ENCODE measurements at regions not wholly inside any gene's neighbourhood (a gene's known extent, or its start where the extent isn't known, plus 50 kb on each side); places are given as distances from the start of the nearest gene placed in this dataset.

DNA sequence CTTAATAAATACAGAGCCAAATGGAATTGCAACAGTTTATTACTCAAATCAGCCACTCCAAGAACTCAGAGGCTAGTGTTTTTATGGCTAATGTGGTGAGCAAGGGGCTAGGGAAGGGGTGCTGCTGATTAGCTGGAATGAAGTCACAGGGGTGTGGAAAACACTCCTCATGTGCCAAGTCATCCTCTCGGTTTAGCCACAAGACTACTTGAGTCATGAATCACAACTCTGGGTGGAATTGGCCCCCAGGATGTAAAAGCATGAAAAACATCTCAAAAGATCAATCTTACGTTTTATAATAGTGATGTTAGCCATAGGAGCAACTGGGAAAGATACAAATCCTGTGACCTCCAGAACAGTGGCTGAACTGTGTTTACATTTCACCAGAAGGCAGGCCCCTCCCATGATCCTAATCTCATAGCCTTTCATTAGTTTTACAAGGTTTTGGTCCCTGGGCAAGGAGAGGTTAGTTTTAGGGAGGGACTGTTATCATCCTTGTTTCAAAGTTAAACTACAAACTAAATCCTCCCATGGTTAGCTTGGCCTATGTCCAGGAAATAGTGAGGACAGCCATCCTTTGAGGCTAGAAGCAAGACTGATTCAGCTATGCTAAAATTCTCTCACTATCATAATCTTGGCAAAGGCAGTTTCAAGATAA is 2020.1 kb upstream of the PCDH20 start:
- DNase-seq: no peak

DNA sequence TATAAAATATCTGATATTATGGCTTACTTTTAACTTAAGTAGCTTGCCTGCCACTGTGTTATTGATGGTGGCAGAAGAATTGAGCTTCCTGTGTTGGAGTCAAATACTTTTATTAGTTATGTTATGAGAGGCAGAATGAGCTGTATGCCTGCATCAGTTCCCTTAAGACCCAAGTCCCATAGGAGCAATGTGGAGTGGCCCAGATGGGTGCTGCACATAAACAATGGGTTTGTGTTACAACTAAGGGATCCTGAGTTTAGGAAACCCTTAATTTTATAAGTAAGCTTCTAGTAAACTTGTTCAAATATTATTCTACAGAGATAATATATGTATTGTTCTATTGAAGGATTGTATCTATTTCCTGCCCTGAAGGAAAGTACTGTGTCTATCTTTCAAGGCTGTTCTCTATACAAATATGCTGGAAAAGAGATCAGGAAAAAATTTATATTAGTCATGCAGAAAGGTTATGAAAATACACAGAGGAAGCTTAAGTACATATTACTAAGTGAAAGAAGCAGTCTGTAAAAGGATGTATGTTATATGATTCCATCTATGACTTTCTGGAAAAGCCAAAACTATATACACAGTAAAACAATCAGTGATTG is 2018.0 kb upstream of the PCDH20 start:
- DNase-seq: no peak

DNA sequence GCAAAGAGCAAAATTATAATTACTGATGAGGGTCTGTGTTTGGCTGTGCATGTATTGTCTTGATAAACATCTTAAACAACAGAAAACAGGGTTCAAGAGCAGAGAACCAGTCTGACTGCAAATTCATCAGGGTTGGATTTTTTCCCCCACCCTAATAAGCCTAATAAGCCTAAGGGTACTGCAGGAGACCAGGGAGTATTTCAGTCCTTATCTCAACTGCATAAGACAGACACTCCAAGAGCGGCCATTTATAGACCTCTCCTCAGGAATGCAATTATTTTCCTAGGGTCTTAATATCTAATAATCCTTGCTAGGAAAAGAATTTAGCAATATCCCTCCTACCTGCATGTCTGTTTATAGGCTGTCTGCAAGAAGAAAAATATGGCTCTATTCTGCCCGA is 2011.5 kb upstream of the PCDH20 start:
- DNase-seq: no peak

DNA sequence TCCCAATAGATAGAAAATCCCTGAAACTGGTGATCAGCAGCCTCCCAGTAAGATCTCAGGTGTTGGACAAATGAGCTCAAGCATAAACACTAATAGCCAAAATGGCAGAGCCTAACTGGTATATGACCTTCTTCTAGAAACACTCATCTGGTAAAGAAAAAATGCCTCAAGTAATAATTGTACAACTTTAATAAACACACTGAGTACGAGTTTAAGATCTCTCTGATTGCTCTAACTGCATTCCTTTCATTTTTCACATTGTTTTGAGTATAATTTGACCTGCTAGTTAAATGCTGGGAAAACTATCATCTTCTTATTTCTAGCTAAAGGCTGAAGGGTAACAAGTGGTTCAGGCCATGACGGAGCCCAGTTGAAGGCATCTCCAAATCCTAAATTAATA is 2009.5 kb upstream of the PCDH20 start:
- DNase-seq: no peak

DNA sequence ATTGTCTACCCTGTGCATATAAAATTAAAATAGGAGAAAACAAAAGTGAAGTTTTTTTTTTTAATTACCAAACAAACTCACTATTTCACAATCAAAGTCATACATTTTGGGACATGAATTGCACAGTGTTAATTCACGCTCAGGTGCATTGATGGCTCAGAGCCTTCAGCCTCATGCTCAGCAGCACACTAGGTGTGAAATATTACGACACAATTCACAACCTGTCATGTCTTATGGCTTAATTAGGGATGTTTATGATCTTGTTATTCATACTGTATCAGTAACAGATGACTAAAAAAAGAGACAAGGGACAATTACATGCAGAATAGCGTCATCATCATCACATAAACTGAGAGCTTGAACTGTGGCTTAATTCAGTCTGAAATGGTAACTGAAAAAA is 2005.5 kb upstream of the PCDH20 start:
- no peak for DNase-seq

DNA sequence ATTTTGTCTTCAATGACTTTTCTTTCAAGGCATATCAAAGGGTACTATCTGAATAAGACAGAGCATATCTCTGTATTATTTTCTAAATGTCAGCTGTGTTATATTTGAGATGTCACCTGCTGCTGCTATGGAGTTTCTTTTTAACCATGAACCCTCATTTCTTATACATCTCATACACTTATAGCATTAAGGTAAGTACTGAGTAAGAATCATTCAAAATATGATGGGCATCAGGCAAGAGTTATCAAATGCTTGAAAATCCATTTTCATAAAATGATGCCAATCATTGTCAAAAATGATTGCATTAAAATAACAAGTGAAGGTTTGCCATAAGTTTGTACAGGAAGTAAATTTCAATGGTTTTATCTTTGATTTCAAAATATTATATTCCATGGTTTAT is 2005.0 kb upstream of the PCDH20 start:
- no peak for DNase-seq

DNA sequence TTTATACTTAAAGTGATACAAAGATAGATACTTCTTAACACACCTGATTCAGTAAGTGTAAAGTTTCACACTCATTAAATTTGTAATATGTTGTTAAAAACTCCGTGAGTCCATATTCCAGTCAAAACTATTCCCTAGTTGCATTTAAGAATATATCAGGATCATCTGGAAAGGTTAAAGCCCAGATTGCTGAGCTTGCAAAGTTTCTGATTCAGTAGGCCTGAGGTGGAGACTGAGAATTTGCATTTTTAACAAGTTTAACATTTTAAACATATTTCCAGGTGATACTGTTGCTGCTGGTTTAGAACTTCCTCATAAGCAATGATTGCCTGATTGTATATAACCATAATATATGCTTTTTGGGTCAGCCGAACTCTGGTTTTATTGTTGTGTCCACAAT is 1998.6 kb upstream of the PCDH20 start:
- DNase-seq: no peak

DNA sequence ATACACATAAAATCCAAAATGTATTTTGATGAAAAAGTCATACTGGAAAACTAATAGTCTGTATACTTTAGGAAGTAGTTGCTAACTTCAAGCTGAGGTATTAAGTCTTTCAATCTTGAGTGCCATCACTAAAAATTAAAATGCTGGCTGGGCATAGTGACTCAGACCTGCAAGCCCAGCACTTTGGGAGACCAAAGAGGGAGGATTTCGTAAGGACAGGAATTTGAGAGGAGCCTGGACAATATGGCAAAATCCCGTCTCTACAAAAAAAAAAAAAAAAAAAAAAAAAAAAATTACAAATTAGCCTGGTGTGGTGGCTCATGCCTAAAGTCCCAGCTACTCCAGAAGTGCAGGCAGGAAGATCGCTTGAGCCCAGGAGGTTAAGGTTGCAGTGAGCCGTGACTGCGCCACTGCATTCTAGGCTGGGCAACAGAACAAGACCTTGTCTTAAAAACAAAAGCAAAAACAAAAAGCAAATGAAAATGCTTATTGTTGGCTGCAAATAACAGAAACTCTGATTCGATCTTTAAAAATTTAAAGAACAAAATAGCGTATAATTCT is 1994.2 kb upstream of the PCDH20 start:
- no peak for DNase-seq

DNA sequence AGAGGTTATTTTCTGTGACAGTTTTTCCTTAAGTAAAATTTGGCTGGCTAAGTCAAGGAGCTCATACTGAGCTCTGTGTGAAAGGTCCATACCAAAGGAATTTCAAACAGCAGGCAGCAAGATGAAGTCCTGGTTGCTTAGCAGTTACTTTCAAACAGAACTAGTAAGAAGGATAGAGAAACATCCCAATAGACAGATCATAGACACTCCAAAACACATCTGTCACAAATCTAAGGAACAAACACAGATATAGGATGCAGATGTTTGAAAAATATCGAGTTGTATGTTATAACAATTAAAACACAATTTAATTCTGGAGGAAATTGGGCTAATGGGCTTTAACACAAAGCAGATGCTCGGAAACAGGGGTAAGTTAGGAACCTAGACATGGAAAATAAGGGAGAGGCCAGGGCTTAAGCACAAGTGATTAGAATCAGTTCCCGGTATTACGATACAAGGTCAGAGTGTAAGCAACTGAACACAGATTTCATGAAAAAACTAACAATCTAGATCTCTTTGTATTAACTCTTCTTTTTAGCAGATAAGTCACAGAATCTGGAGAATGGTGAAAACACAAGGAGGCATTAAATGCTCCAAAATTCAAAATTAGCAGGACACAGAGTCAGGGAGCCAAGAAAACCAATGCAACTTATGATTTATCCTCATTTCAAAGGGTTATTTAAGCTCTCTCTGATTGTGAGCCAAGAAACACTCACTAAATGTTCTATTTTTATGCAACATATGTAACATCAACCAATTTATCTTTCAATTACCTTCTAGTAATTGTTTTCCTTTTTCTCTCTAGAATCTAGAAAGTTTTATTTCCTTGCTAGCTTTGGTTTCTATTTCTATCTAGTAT is 1992.9 kb upstream of the PCDH20 start:
- no peak for DNase-seq

DNA sequence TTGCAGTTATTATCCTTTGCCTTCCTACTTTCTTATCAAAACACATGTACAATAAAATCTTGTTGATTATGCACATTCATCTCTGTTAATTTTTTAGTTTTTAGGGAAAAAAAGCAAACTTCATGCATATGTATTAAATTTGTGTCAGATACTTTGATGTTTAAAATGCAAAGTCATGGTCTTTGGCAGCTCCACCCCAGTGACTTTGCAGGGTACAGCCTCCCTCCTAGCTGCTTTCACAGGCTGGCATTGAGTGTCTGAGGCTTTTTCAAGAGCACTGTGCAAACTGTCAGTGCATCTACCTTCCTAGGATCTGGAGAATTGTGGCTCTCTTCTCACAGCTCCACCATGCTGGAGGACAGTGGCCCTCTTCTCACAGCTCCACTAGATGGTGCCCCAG is 1988.1 kb upstream of the PCDH20 start:
- DNase-seq: no peak

DNA sequence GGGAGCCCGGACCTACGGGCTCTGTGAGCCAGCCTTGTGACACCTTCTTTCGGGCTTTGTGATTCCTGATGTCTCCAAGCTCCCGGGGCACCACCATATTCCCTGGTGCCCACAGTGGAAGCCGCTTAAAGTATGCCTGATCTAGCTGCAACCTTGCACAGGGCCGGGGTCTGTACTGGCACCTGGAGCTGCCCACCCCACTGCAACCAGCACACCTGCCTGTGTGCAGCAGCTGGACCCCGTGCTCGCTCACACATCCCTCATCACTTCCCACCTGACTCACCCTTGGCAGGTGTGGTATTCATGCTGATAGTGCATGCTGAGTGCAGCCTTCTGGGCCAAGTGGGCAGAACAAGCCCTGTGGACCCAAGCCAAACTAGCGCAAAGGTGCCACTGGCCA is 1981.1 kb upstream of the PCDH20 start:
- no peak for DNase-seq

DNA sequence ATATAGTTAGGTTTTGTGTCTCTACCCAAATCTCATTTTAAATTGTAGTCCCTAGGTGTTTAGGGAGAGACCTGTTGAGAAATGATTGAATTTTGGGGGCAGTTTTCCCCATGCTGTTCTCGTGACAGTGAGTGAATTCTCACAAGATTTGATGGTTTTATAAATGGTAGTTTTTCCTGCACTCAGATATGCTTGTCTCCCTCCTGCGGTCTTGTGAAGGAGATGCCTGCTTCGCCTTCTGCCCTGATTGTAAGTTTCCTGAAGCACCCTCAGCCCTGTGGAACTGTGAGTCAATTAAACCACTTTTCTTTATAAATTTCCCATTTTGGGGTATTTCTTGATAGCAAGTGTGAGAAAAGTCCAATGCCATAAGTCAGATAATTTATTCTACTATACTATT is 1977.5 kb upstream of the PCDH20 start:
- no peak for DNase-seq

DNA sequence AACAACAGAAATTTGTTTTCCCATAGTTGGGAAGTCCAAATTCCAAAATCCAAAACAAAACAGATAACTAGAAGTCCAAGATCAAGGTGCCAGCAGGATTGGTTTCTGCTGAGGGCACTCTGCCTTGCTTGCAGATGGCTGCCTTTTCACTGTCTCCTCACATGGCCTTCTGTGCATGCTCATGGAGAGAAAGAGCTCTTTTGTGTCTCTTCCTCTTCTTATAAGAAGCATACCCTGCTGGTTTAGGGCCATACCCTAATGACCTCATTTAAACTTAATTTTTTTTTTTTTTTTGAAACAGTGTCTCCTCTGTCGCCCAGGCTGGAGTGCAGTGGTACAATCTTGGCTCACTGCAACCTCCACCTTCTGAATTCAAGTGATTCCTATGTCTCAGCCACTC is 1974.1 kb upstream of the PCDH20 start:
- no peak for DNase-seq

DNA sequence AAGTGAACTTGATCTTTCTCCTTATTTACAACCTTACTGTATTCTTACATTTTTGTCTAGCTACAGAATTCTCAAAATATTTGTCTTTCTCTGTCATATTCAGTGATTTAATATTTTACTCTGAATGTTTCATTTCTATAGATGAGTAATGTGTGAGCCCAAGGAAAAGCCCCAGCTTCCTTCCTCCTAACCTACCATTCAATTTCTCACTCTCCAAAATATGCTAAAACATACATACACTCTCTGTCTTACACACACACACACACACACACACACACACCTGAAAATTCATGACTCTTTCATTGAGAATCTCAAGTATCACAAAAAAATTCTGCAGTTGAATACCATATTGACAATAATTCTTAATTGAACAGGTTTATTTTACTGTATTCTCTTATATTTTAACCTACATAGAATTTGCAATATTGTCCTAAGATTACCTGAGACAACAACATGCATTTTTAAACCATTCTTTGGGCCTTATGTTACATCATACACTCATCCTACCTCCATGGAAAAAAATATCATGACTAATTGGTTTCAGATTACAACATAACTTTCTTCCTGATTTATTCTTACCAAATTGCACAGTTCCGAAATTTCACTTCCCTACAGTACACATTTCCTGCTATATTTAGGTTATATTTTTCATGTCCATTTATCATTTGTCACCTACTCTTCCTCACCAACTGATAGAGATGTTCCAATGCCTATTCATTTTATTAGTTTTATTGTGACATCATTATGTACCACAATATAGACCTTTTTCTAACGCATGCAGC is 1965.6 kb upstream of the PCDH20 start:
- no peak for DNase-seq

DNA sequence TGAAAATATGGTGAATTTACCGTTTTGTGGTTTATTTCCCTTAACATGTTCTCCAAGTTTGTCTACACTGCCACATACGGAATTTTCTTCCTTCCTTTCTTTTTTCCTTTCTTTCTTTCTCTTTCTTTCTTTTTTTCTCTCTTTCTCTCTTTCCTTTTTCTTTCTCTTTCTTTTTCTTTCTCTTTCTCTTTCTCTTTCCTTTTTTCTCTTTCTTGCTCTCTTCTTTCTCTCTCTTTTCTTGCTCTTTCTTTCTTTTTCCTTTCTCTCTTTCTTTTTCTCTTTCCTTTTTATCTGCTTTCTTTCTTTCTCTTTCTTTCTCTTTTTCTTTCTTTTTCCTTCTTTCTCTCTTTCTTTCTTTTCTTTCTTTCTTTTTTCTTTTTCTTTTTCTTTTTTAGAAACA is 1962.3 kb upstream of the PCDH20 start:
- DNase-seq: no peak

DNA sequence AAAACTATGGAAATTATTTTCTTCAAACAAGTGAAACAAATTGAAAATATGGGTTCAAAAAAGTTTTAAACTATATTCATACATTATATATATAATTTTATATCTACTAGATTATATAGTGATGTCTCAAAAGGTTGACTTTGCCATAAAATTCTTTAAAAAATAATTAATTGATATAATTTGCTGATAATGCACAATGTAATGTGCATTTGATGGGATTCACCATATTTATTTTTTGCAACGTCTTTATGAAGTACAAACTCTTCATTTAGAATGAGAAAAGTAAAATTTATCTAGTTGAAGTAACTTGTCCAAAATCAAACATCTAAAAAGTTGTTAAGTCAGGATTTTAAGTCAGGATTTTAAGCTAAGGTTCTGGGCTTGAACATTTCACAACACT is 1954.5 kb upstream of the PCDH20 start:
- no peak for DNase-seq

DNA sequence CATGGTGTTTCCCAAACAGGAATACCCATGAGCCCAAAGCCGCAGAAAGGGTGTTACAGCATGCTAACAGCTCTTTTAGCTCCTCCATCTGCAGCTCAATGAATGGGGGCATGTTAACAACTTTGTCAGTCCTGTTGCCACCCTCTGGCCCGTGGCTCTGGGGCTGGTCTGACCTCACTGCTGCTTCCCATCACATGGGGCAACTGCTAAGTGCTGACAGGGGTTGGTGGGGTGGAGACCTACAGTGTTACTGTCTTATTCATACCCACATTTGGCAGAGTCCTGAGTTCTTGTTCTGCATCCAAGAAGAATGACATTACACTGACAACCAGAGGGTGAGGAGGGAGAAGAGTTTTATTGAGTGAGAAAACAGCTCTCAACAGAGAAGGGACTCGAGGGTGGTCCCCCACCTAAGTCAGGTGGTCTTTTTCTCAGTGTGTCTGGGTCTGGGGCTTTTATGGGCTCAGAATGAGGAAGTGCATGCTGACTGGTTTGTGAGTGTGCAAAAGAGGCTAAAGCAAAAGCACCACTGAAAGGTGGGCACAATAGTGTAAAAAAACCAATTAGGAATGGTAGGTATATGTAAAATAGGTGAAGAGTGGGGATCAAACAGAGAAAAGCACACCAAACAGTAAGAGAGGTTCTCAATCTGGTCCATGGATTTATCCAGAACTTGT is 1952.0 kb upstream of the PCDH20 start:
- no peak for DNase-seq

DNA sequence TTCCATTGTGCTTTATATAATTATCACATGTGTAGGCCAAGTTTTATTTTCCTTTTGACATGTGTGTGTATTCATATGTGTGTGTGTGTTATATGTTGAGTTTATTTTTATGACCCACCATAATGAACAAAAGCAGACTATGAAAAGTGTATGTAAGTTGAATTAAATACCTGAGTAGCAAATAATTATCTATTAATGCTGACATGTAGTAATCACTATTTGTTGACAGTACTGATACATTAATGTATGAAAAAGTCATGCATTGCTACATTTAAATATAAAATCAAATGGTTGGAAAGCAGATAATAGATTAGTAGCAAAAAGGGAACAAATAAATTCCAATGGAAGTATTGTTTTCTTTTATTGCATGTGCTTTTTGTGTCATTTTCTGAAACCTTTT is 1948.5 kb upstream of the PCDH20 start:
- DNase-seq: no peak

DNA sequence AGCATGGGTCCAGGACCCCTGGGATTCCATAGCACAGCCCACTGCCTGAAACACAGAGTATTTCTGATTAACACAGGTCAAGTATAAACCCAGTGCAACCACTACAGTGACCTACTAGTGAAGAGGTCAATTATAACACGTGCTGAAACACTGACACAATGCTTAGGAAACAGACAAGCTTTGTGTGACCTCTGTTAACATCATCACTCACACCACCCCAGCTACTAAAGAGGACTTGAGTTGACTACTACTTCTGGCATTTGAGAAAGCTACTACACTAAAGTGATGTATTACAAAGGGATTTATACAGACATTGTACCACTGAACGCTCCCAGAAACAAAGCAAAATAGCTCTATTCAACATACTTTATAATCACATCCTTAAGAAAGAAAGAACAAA is 1935.9 kb upstream of the PCDH20 start:
- DNase-seq: no peak

DNA sequence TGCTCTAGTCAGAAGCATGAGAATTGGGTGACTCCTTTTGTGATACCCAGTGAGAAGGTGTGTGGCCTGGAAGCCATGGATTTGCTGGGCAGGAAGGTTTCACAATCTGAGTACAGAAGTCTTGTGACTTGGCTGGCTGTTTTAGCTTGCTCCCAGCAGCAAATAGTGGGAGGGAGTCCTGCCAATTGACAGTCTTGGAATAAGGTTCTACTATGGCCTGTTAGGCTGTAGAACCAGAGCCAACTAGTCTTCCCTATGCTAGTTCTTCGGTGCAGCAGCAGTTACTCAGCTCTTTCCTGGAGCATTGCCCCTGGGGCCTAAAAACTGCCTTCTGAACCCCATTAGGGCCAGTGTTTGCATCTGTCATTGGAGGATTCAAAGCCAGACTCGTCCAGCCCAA is 1935.4 kb upstream of the PCDH20 start:
- DNase-seq: no peak

DNA sequence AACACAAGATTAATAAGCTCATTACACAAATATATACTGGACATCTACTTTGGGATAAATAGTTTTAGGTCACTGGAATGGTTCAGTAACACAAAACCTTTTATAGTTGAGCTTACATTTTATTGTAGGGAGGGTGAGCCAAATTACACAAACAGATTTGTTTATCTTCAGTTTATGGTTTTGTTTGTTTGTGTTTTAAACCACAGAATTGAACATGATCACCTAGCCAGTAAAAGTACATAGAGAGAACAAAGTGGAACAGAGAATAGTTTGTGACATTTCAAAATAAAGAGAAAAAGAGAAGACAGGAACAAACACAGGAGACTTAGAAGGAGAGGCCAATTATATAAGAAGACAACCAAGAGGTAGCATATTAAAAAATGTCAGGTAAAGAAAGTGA is 1930.2 kb upstream of the PCDH20 start:
- DNase-seq: no peak

DNA sequence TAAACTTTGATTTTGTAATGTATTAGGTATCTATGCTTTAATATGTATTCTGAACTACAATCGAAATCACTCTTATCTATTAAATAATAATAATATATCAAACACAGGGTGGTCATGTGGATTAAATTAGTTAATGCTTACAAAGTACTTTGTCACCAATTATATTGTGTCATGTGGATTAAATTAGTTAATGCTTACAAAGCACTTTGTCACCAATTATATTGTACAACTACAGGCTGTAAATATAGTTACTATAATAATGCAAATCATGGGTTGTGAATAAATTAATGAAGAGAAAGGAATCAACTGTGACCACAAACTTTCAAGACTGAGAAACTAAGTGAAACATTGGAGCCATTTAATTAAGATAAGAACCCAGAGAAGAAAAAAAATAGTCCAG is 1929.1 kb upstream of the PCDH20 start:
- DNase-seq: no peak

DNA sequence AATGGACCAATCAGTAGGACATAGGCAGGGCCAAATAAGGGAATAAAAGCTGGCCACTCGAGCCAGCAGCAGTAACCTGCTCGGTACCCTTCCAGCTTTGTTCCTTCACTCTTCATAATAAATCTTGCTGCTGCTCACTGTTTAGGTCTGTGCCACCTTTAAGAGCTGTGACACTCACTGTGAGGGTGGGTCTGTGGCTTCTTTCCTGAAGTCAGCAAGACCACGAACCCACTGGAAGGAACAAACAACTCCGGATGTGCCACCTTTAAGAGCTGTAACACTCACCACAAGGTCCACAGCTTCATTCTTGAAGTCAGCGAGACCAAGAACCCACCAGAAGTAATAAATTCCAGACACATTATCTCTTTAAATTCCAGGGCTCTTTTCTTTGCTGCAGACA is 1922.3 kb upstream of the PCDH20 start:
- DNase-seq: no peak
